ENCODE measurements at regions not wholly inside any gene's neighbourhood (a gene's known extent, or its start where the extent isn't known, plus 50 kb on each side); places are given as distances from the start of the nearest gene placed in this dataset.

- FAIRE-seq (no peak), DNase-seq (ENCODE audit: low read depth in 1 of 2, low spot score in 2 of 2) (no peak)
- H3K4ac ChIP-seq (replicated peaks; ENCODE audit: insufficient read length, low read depth, low read length) = no peak overlapping the region
- no peak overlapping the region for H3K27ac ChIP-seq (ENCODE audit: low read depth, low read length)
- H3K4me1 ChIP-seq (replicated peaks in 1 of 4; ENCODE audit: control insufficient read depth in 3 of 4, insufficient read depth in 4 of 4, low read length in 3 of 4) = no peaks in the 10 kb centered on the region
- no peak overlapping the region for H2BK120ac ChIP-seq (replicated peaks; ENCODE audit: low read depth, low read length)
- CTCF ChIA-PET (ENCODE audit: partially characterized antibody) = interaction anchor here (0.6 kb wide), 1 partner anchor 655 kb away, joined by 4 read pairs; no protein-coding TSS in a partner anchor
- H2AK5ac ChIP-seq (ENCODE audit: low read depth, low read length) = no peak overlapping the region
- H3K9ac ChIP-seq (replicated peaks in 1 of 4; ENCODE audit: extremely low read depth in 1 of 4, low read depth in 3 of 4, low read length in 3 of 4) = no peak overlapping the region
- H2BK15ac ChIP-seq (ENCODE audit: low read length) = no peak overlapping the region
- H2AFZ ChIP-seq (ENCODE audit: low read length) = no peak overlapping the region
- no peak overlapping the region for H3K56ac ChIP-seq (replicated peaks; ENCODE audit: insufficient read length, low read depth, low read length)
- no peak overlapping the region for H3K14ac ChIP-seq (ENCODE audit: insufficient read length)
- H3K36me3 ChIP-seq (ENCODE audit: control insufficient read depth in 2 of 4, insufficient read depth in 4 of 4, low read length in 3 of 4) = no peaks in the 10 kb centered on the region
- H4K8ac ChIP-seq (ENCODE audit: extremely low read depth, insufficient read depth, low read length) = no peak overlapping the region
- no peak overlapping the region for H3K23ac ChIP-seq (ENCODE audit: insufficient read length)
- no peak overlapping the region for H2BK5ac ChIP-seq (ENCODE audit: low read depth, low read length)
- no peak overlapping the region for H2BK20ac ChIP-seq (ENCODE audit: low read length)
- no peaks in the 10 kb centered on the region for H3K9me3 ChIP-seq (ENCODE audit: insufficient read depth in 2 of 2, low read depth in 1 of 2, low read length in 1 of 2)
- no peaks in the 10 kb centered on the region for H4K20me1 ChIP-seq (replicated peaks in 1 of 2; ENCODE audit: control insufficient read depth in 1 of 2, insufficient read depth in 2 of 2, low read length in 2 of 2)
- no peak for TF ChIP-seq MAFK (IDR thresholded peaks at IDR 0.05; ENCODE audit: low read depth, low read length)
- no peaks in the 10 kb centered on the region for H3K79me1 ChIP-seq (ENCODE audit: low read depth, low read length)
- POLR2A ChIA-PET (ENCODE audit: partially characterized antibody) = no interaction called here
- H3K23me2 ChIP-seq (ENCODE audit: low read depth, low read length) = no peaks in the 10 kb centered on the region
- no peak overlapping the region for H4K5ac ChIP-seq (ENCODE audit: insufficient read length, low read depth, low read length)
- H2BK12ac ChIP-seq (ENCODE audit: low read depth, low read length) = no peak overlapping the region
- no peaks in the 10 kb centered on the region for H3K79me2 ChIP-seq (ENCODE audit: control insufficient read depth in 1 of 2, insufficient read depth in 2 of 2, low read length in 2 of 2)
- no peak overlapping the region for H3K4me3 ChIP-seq (ENCODE audit: extremely low read depth in 1 of 4, insufficient read depth in 2 of 4, low read depth in 3 of 4, low read length in 4 of 4)
- no peak overlapping the region for H3K4me2 ChIP-seq (ENCODE audit: insufficient read depth in 1 of 2, low read depth in 2 of 2, low read length in 2 of 2)
- no peak overlapping the region for H3K18ac ChIP-seq (ENCODE audit: extremely low read depth, low read length)
- H3K27me3 ChIP-seq (replicated peaks in 1 of 4; ENCODE audit: control insufficient read depth in 3 of 4, extremely low read depth in 1 of 4, insufficient read depth in 3 of 4, low read length in 3 of 4) = no peaks in the 10 kb centered on the region
- WGBS, 2 experiments (ENCODE audit: extremely low coverage in 1 of 2, insufficient coverage in 1 of 2, insufficient read length in 1 of 2, insufficient replicate concordance in 2 of 2, low coverage in 1 of 2, low lambda C conversion rate in 2 of 2, missing lambda C conversion rate in 1 of 2) = 91% methylated on average over 3 of the region's 3 CpGs; no CpG with 5 or more reads in 1 of the 2 experiments
- no peak overlapping the region for H4K91ac ChIP-seq (replicated peaks; ENCODE audit: insufficient read length, low read length)
These were observed 376.2 kb downstream of the BTBD3 start for GRCh38 chr20:12293900-12294299.

All from H1 (cell line).